ENCODE measurements at regions not wholly inside any gene's neighbourhood (a gene's known extent, or its start where the extent isn't known, plus 50 kb on each side); places are given as distances from the start of the nearest gene placed in this dataset.
"Not testable (repeated sequence)": the region's sequence is repeated elsewhere in the genome, so short reads cannot be mapped to it uniquely, and the experiment has no call there.

GRCh38 chr22:23419171-23419570, 160.9 kb downstream of the IGLL1 start:
- H3K27ac ChIP-seq = no peak overlapping the region

GRCh38 chr22:23418159-23418788, 161.8 kb downstream of the IGLL1 start:
- no peak overlapping the region for H3K27ac ChIP-seq
- H3K4me3 ChIP-seq = no peak overlapping the region

More at GRCh38 chr22:23419171-23419570, 160.9 kb downstream of the IGLL1 start:
- H3K4me3 ChIP-seq = no peak overlapping the region

- H3K27ac ChIP-seq, H3K4me3 ChIP-seq: not testable (repeated sequence)
Observed at GRCh38 chr22:23417327-23417726, 162.8 kb downstream of the IGLL1 start.

GRCh38 chr22:23416169-23416690, 163.9 kb downstream of the IGLL1 start:
- H3K27ac ChIP-seq, H3K4me3 ChIP-seq: not testable (repeated sequence)

GRCh38 chr22:23415490-23415851, 164.6 kb downstream of the IGLL1 start:
- no peak overlapping the region for H3K4me3 ChIP-seq

GRCh38 chr22:23414727-23415489, 165.2 kb downstream of the IGLL1 start:
- H3K27ac ChIP-seq = no peak overlapping the region
- no peak overlapping the region for H3K4me3 ChIP-seq

More at GRCh38 chr22:23415490-23415851, 164.6 kb downstream of the IGLL1 start:
- no peak overlapping the region for H3K27ac ChIP-seq

GRCh38 chr22:23411739-23412138, 168.4 kb downstream of the IGLL1 start:
- H3K4me3 ChIP-seq = no peak overlapping the region
- no peak overlapping the region for H3K27ac ChIP-seq

- H3K4me3 ChIP-seq = no peak overlapping the region
- H3K27ac ChIP-seq = no peak overlapping the region
Observed at GRCh38 chr22:23410411-23410810, 169.7 kb downstream of the IGLL1 start.

- Histone ChIP-seq H3K27ac (no peak overlapping the region), H3K4me3 (no peak overlapping the region)
Observed at GRCh38 chr22:23409976-23410375, 170.1 kb downstream of the IGLL1 start.

- no peak overlapping the region for H3K27ac ChIP-seq
- H3K4me3 ChIP-seq = no peak overlapping the region
Observed at GRCh38 chr22:23408321-23408720, 171.8 kb downstream of the IGLL1 start.

GRCh38 chr22:23405366-23405851, 174.7 kb downstream of the IGLL1 start:
- no peak overlapping the region for H3K27ac ChIP-seq
- no peak overlapping the region for H3K4me3 ChIP-seq

GRCh38 chr22:23404689-23405365, 175.3 kb downstream of the IGLL1 start:
- H3K27ac ChIP-seq = no peak overlapping the region
- H3K4me3 ChIP-seq = no peak overlapping the region

- Histone ChIP-seq H3K27ac (no peak overlapping the region), H3K4me3 (no peak overlapping the region)
Observed at GRCh38 chr22:23403720-23404688, 176.1 kb downstream of the IGLL1 start.

- peak overlapping the region in 1 of 7 experiments; percentile 39 for H3K4me3 ChIP-seq
- peak overlapping the region in 3 of 21 experiments; percentile 58 to 69 (median 67) for H3K27ac ChIP-seq
Observed at GRCh38 chr22:23403152-23403719, 176.9 kb downstream of the IGLL1 start.

- peak overlapping the region in 3 of 21 experiments; percentile 58 to 69 (median 67) for H3K27ac ChIP-seq
- peak overlapping the region in 5 of 7 experiments; percentile 14 to 42 (median 27) for H3K4me3 ChIP-seq
Observed at GRCh38 chr22:23402275-23403151, 177.6 kb downstream of the IGLL1 start.

- Histone ChIP-seq H3K27ac (no peak overlapping the region), H3K4me3 (peak overlapping the region in 5 of 7 experiments; percentile 14 to 42 (median 27))
Observed at GRCh38 chr22:23401910-23402274, 178.2 kb downstream of the IGLL1 start.

GRCh38 chr22:23401111-23401909, 178.8 kb downstream of the IGLL1 start:
- Histone ChIP-seq H3K27ac (no peak overlapping the region), H3K4me3 (no peak overlapping the region)
